Brain microvascular endothelial cell (primary cell): ENCODE measurements at regions not wholly inside any gene's neighbourhood (a gene's known extent, or its start where the extent isn't known, plus 50 kb on each side); places are given as distances from the start of the nearest gene placed in this dataset.

Experiments
- DNase-seq: peaks from one replicate; pipeline ENCODE4 v3.0.0-alpha.2; 2020
- H3K27ac ChIP-seq: fragments of 250-450 bp; sonication (Bioruptor Pico); 2 replicates; pipeline ENCODE4 v1.5.1; 2020; ENCODE audit warnings: mild to moderate bottlenecking, moderate library complexity
- H3K27me3 ChIP-seq: fragments of 250-450 bp; sonication (Bioruptor Pico); replicated peaks from 2 replicates; pipeline ENCODE4 v1.5.1; 2020; ENCODE audit warnings: mild to moderate bottlenecking
- H3K36me3 ChIP-seq: fragments of 250-450 bp; sonication (Bioruptor Pico); replicated peaks from 2 replicates; pipeline ENCODE4 v1.5.1; 2020; ENCODE audit warnings: mild to moderate bottlenecking
- H3K4me3 ChIP-seq: 2 replicates; pipeline ENCODE4 v1.5.1; 2011; ENCODE audit warnings: low read depth, mild to moderate bottlenecking, control low read depth, low read length, moderate library complexity
- in situ Hi-C: cut with HindIII; loops from 2 replicates; pipeline ENCODE4 v1.10.0; 2017; ENCODE audit warnings: low sequenced_read_pairs, low pct_ligation_motif_present
- TF ChIP-seq, protein P1 (sequence below): IDR thresholded peaks from 2 replicates; pipeline ENCODE4 v1.5.1; 2011; ENCODE audit warnings: low read depth, mild to moderate bottlenecking, moderate library complexity, low read length, control low read depth, inconsistent platforms; ENCODE audit errors: missing control alignments

DNA sequence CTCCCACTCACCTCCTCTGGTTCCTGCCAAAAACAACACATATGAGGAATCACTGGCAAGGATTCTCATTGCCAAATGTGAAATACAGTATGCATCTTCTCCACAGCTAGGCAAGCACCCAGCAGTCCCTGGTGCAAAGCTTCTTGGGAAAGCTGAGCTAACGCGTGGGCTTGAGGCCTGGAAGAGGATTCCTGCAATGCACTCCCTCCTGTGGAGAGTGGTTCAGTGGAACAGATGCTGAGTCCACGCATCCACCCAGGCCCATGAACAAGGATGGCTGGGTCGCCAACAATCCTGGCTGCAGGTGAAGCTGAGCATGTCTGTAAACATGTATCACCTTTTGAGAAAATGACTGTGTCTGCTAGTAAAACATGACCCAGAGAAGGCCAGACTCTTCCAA lies 113.2 kb upstream of the CHST15 start:
- no peak for DNase-seq

DNA sequence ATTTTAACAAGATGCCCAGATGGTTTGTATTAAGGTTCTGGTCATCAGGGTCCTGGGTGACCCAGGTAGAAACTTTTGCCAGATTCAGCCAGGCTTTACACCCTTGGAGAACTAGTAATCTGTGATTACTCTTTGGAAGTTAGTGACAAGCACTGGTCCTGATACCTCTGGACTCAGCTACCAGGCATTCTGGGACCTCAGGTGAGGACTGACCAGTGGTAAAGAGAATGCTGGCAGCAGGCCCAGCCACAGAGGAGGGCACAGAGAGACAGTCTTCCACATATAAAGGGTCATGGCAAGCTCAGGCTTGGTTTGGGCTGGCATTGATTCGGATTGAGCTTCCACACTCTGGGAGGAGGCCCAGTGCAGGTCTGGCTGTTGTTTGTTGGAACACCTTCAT lies 112.0 kb upstream of the CHST15 start:
- Histone ChIP-seq H3K4me3 (no peak overlapping the region), H3K27me3 (no peaks in the 10 kb centered on the region), H3K36me3 (no peaks in the 10 kb centered on the region), H3K27ac (no peak overlapping the region)
- in situ Hi-C loops: no loop called here
- DNase-seq: no peak
- TF ChIP-seq, protein P1, sequence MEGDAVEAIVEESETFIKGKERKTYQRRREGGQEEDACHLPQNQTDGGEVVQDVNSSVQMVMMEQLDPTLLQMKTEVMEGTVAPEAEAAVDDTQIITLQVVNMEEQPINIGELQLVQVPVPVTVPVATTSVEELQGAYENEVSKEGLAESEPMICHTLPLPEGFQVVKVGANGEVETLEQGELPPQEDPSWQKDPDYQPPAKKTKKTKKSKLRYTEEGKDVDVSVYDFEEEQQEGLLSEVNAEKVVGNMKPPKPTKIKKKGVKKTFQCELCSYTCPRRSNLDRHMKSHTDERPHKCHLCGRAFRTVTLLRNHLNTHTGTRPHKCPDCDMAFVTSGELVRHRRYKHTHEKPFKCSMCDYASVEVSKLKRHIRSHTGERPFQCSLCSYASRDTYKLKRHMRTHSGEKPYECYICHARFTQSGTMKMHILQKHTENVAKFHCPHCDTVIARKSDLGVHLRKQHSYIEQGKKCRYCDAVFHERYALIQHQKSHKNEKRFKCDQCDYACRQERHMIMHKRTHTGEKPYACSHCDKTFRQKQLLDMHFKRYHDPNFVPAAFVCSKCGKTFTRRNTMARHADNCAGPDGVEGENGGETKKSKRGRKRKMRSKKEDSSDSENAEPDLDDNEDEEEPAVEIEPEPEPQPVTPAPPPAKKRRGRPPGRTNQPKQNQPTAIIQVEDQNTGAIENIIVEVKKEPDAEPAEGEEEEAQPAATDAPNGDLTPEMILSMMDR: no peak

More for the DNA sequence above, 113.2 kb upstream of the CHST15 start:
- Histone ChIP-seq H3K27me3 (no peaks in the 10 kb centered on the region), H3K4me3 (no peak overlapping the region), H3K36me3 (no peaks in the 10 kb centered on the region), H3K27ac (no peak overlapping the region)
- in situ Hi-C loops: no loop called here
- TF ChIP-seq, protein P1: no peak

DNA sequence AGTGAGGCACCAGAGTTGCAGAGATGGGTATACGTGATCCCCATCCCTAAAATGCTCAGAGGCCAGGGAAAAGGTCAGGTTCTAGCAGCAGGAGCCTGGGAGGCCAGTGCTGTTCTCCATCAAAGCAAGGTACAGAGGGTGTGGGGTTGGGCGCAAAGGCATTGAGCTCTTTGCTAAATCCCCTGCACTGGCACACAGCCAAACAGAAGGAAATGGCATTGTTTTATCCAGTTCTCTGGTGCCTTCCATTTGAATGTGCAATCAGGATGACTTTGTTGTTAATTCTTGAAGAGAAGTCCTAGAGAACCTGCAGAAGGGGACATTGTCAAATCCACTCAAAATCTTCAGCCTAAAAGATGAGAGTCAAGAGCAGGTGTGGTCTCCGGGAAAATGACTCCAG lies 111.3 kb upstream of the CHST15 start:
- DNase-seq: no peak
- no peaks in the 10 kb centered on the region for H3K27me3 ChIP-seq
- no peak overlapping the region for H3K4me3 ChIP-seq
- in situ Hi-C loops: no loop called here
- TF ChIP-seq, protein P1: no peak
- no peaks in the 10 kb centered on the region for H3K36me3 ChIP-seq
- H3K27ac ChIP-seq: no peak overlapping the region

DNA sequence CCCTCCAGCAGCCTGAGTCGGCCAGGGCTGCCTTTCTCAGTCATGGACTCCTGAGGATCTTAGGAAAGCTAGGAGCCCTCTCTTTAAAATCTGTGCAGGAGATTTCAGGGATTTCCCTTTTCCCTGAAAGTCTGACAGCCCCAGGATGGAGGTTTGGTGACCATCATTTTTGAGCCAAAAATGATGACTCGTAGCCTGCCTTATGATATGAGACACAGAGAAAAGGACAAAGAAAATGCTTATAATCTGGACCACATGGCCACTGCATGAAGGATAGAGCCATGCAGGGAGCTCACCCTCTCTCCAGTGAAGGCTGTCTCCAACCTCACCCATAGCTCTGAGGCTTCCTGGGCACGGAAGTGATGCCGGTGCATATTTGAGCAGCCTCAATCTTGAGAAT lies 106.6 kb upstream of the CHST15 start:
- Histone ChIP-seq H3K4me3 (no peak overlapping the region), H3K27ac (no peak overlapping the region), H3K36me3 (no peaks in the 10 kb centered on the region), H3K27me3 (no peaks in the 10 kb centered on the region)
- in situ Hi-C loops: no loop called here
- TF ChIP-seq, protein P1: no peak
- no peak for DNase-seq

DNA sequence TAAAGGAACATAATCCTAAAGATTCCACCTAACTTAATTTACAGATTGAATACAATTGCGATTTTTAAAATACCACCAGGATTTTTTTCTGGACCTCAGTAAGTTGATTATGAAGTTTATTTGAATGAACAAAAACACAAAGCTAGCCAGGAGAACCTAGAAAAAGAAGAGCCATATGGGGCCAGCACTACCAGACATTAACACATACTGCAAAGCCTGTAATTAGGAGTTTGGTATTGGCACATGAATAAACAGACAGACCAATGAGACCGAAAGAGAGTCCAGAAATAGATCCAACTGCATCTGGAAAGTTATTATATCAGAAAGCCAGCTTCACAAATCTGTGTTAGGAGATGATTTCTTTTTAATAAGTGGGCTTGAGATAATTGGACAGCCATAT lies 105.5 kb upstream of the CHST15 start:
- DNase-seq: no peak
- Histone ChIP-seq H3K27me3 (no peaks in the 10 kb centered on the region), H3K36me3 (no peaks in the 10 kb centered on the region), H3K27ac (no peak overlapping the region), H3K4me3 (no peak overlapping the region)
- in situ Hi-C loops: no loop called here
- TF ChIP-seq, protein P1: no peak

DNA sequence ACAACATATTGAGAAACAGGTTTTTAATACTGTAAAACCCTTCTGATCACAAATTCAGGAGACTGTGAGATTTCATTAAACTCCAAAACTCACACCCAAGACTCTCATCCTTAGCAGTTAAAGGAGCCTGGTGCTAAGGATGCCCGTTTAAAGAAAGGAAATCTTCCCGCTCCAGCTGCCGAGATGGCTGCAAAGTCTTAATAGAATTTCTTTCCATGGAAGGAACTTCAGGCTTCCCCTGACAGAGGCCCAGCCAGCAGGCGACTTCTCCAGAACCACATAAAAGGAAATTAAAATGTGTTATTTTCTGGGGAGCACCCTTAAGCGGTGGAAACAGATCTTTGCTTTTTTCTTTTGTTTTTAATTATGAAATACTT lies 104.7 kb upstream of the CHST15 start:
- TF ChIP-seq, protein P1: no peak
- Histone ChIP-seq H3K36me3 (no peaks in the 10 kb centered on the region), H3K4me3 (no peak overlapping the region), H3K27ac (no peak overlapping the region), H3K27me3 (no peaks in the 10 kb centered on the region)
- DNase-seq: no peak
- in situ Hi-C loops: no loop called here
